Tongue (tissue), 1 donor: ENCODE measurements at regions not wholly inside any gene's neighbourhood (a gene's known extent, or its start where the extent isn't known, plus 50 kb on each side); places are given as distances from the start of the nearest gene placed in this dataset.
"Not testable (repeated sequence)": the region's sequence is repeated elsewhere in the genome, so short reads cannot be mapped to it uniquely, and the experiment has no call there.

Source experiments
- DNase-seq: peaks from one replicate; pipeline ENCODE4 v3.0.0-alpha.2; 2015

GRCh38 chr14:48390346-48390745 lies 714.9 kb upstream of the MDGA2 start:
- DNase-seq, result no peak

GRCh38 chr14:48384821-48385220 lies 709.4 kb upstream of the MDGA2 start:
- DNase-seq, result no peak

DNA sequence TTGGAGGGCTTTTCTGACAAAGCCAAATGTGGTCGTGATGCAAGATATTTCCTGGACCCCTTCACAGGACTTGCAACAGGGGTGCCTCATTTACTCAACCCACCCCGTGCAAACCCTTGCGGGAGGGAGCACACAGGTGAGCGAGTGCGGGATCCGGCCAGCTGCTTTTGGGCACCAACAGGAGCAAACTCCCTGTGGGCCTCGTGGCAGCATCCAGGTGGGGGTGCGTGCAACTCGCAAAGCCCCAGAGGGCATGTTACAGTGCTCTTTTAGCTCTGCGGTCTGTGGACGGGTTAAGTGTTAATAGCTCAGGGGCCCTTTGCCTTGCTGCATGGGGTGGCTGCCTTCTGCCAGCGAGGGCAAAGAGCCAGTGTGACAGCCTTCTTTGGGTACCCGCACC lies 707.6 kb upstream of the MDGA2 start:
- no peak for DNase-seq

- DNase-seq, result no peak
Observed at GRCh38 chr14:48378541-48378940, 703.1 kb upstream of the MDGA2 start.

DNA sequence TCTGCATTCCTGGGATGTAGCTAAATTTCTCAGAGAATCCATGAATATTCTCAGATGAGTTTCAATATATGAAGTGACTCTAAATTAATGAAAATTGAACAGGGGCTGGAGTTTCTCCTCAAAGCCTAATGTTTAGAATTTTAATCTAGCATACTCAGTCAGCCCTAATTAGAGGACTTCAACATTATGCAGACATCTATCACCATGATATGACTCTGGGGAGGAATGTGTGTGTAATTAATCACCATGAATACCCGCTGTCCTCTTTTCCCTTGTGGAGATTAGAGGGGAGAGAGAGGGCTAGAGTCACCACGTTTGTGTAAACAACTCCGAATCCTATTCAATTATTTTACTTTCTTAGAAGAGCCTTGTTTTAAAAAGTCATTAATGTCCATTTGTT lies 698.6 kb upstream of the MDGA2 start:
- DNase-seq, result no peak

GRCh38 chr14:48350971-48351370 lies 675.6 kb upstream of the MDGA2 start:
- DNase-seq, result no peak

DNA sequence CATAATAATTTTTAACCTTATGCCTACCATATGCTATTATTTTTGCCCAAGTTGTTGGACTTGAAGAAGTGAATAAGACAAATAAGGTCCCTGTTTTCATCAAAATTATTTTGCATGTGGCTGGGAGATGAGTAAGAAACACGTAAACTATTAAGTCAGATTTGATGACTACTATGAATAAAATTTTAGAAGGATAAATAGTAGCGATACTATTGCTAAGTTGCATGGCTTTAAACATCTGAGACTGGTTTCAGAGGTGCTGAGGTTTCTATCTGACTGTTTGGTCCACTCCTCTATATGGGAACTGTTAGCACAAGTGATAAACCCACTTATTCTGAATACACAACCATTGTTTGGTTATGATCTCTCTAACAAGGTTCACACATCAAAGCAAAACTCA lies 674.3 kb upstream of the MDGA2 start:
- DNase-seq, result no peak

GRCh38 chr14:48341069-48341468 lies 665.7 kb upstream of the MDGA2 start:
- no peak for DNase-seq

- no peak for DNase-seq
Observed at GRCh38 chr14:48333221-48333920, 658.0 kb upstream of the MDGA2 start.

GRCh38 chr14:48331421-48331820 lies 656.0 kb upstream of the MDGA2 start:
- DNase-seq, result no peak

DNA sequence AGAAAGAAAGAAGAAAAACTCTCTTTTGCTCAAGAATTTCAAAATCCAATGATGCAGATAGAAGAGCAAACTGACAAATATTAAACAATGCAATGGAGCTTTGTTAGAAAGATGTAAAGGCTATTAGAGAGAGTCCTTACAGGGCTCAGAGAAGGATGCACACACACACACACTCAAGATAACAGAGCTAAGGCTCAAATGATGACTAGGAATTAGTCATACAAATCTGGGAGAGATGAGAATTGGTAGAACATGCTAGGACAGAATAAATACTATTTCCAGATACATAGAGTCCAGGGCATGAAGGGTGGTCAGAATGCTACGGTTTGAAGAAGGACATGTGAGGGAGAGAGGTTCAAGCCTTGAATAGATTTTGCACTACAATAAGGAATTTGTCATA lies 650.1 kb upstream of the MDGA2 start:
- DNase-seq, result no peak

DNA sequence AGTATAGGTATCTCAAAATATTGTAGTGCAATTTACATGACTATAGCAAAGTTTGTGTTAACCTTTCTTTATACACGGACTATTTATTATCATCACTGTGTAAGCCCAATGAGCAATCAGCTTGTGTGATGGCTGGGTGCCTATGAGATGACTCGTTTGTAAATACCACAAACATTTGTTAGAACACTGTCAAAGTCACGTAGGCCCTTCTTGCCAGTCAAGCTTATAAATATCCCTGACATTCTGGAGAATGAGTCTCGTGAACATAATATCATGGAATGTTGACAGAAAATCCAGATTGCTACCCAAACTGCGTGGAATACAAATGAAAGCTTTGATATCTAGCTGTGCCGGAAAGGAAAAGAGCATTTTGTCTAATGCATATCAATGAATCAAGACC lies 648.3 kb upstream of the MDGA2 start:
- DNase-seq, result peak; percentile 1

- DNase-seq, result no peak
Observed at GRCh38 chr14:48319823-48320222, 644.4 kb upstream of the MDGA2 start.

- DNase-seq, result no peak
Observed at GRCh38 chr14:48304729-48305128, 629.3 kb upstream of the MDGA2 start.

- peak; percentile 54 for DNase-seq
Observed at GRCh38 chr14:48289701-48290100, 614.3 kb upstream of the MDGA2 start.

- not testable (repeated sequence) for DNase-seq
Observed at GRCh38 chr14:48285217-48285616, 609.8 kb upstream of the MDGA2 start.

- DNase-seq, result peak; percentile 11
Observed at GRCh38 chr14:48275301-48275700, 599.9 kb upstream of the MDGA2 start.

DNA sequence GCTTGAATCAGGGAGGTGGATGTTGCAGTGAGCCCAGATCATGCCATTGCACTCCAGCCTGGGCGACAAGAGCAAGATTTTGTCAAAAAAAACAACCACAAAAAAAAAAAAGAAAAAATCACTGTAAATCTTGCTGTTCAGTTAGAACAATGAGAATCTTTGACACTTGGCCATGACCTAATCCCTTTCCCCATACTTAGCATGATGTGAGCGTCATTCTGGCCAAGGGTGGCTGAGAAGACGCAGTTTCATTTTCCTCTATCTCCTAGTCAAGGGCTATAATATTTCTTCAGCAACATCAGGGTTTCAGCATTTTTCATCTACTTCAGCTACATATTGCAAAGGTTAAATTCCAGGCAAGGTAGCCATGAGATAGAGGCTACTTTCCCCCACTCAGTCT lies 599.4 kb upstream of the MDGA2 start:
- DNase-seq, result no peak

DNA sequence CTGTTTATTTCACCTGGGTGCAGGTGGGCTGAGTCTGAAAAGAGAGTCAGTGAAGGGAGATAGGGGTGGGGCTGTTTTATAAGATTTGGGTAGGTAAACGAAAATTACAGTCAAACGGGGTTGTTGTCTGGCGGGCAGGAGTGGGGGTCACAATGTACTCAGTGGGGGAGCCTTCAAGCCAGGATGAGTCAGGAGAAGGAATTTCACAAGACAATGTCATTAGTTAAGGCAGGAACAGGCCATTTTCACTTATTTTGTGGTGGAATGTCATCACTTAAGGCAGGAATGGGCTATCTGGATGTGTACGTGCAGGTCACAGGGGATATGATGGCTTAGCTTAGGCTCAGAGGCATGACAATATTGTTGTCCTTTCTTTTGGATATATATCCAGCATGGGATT lies 592.5 kb upstream of the MDGA2 start:
- not testable (repeated sequence) for DNase-seq

DNA sequence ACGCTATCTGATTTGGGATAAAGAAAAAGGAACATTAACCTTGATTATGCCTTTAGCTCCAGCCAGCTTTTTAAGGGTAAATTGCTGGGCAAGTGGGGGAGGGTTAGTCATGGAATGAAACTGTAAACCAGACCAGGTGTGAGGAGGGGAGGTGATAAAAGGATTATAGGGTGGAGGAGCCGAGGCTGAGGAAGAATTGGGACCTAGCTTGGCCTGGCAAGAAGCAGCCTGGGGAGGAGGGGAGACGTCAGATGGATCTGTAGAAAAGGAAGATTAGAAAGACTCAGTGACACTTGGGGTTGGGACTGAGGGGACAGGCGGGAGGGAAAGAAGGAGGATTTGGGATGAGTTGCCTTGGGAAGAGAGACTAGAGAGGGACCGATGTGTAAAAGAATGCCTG lies 590.8 kb upstream of the MDGA2 start:
- DNase-seq, result not testable (repeated sequence)

- DNase-seq, result no peak
Observed at GRCh38 chr14:48261436-48261835, 586.0 kb upstream of the MDGA2 start.

DNA sequence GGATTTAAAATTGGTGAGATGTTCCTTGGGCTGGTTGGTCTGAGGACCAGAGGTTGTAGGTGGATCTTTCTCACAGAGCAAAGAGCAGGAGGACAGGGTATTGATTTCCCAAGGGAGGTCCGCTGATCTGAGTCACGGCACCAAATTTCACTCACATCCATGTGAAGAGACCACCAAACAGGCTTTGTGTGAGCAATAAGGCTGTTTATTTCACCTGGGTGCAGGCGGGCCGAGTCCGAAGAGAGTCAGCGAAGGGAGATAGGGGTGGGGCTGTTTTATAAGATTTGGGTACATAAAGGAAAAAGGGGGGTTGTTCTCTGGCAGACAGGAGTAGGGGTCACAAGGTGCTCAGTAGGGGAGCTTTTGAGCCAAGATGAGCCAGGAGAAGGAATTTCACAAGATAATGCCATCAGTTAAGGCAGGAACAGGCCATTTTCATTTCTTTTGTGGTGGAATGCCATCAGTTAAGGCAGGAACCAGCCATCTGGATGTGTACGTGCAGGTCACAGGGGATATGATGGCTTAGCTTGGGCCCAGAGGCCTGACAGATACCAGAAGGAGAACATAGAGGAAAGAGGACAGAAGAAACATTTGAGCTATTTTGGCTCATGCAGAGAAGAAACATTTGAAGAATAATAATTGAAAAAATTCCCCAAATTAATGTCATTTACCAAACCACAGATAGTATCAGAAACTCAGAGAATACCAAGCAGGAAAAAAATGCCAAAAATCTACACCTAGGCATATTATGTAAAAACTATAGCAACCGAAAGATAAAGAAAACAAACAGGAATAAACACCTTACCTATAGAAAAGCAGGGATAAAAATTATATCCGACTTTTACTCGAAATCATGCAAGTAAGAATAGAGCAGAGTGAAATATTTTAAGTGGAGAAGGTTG lies 585.2 kb upstream of the MDGA2 start:
- not testable (repeated sequence) for DNase-seq

DNA sequence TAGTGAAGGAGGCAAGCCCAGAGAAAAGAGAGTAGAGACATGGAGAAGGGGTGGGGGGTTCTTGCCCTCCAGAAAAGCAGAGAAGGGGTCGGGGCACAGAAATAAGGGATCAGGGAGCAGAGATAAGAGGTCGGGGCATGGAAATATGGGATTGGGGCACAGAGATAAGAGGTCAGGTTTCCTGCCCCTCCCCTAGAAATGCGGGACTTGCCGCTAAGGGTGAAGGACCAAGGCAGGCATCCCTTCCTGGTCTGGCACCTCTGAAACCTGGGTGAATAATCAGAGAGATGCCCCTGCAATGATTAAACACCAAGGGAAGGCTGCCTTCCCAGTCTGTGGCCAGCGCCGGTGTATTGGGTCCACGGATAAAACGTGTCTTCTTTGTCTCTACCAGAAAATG lies 584.5 kb upstream of the MDGA2 start:
- DNase-seq, result not testable (repeated sequence)

- not testable (repeated sequence) for DNase-seq
Observed at GRCh38 chr14:48259232-48259631, 583.8 kb upstream of the MDGA2 start.
